ENCODE measurements at regions not wholly inside any gene's neighbourhood (a gene's known extent, or its start where the extent isn't known, plus 50 kb on each side); places are given as distances from the start of the nearest gene placed in this dataset.

- TF ChIP-seq CTCF (IDR thresholded peaks at IDR 0.05; ENCODE audit: low read length), result no peak
- no peak for TF ChIP-seq EZH2 (optimal IDR thresholded peaks at IDR 0.05; ENCODE audit: low read depth, low read length)
These were observed 95.4 kb downstream of the IGLL1 start for GRCh38 chr22:23484651-23485050.
